Right lobe of liver (tissue), 4 donors: ENCODE measurements at regions not wholly inside any gene's neighbourhood (a gene's known extent, or its start where the extent isn't known, plus 50 kb on each side); places are given as distances from the start of the nearest gene placed in this dataset.

ENCODE experiments used
- CTCF ChIP-seq, 4 donors: fragments of 200-600 bp in 3 of 4; fragments of 450-650 bp in 1 of 4; IDR thresholded peaks; one replicate each; pipeline versions ENCODE4 v1.5.1 to v1.8.0; 2016 to 2022; ENCODE audit warnings: antibody characterized with exemption in 4 of 4, mild to moderate bottlenecking in 2 of 4
- POLR2A ChIP-seq: fragments of 450-650 bp; IDR thresholded peaks from one replicate; pipeline ENCODE4 v1.6.1; 2017; ENCODE audit warnings: antibody characterized with exemption, mild to moderate bottlenecking
- donor health status: DM: no; HTN: no; CAD: no.
- donor health status: DM: no; HTN: no; CAD: no.
- donor health status: DM: no; HTN: yes; CAD: no.

DNA sequence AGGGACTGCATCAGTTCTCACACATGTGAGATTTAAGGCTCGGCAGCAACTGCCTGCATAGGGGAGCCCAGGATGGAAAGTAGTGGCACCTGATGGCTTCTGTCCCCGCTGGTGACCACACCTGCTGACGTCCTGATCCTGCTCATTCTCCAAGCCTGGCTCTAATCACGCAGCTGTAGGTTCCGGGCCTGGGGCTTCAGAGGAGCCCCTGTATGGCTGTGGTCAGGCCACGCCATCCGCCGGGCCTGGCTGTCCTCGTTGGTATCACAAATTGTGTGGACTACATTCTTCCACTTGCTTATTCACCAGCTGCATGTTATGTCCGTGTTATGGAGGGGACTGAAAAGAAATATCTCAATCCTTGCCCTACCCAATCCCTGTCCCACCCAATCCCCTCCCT, 580.0 kb downstream of the TBC1D22A start:
- no peak for TF ChIP-seq CTCF (IDR thresholded peaks at IDR 0.05)
- no peak for TF ChIP-seq POLR2A
